Liver (tissue), 3 donors: ENCODE measurements at regions not wholly inside any gene's neighbourhood (a gene's known extent, or its start where the extent isn't known, plus 50 kb on each side); places are given as distances from the start of the nearest gene placed in this dataset.

Source experiments
- CTCF ChIP-seq: fragments of 150-350 bp; IDR thresholded peaks from 2 replicates; pipeline ENCODE4 v1.5.1; 2017; ENCODE audit warnings: improper control_type of control experiment, low read depth, low read length; ENCODE audit not compliant: missing input control
- EGR1 ChIP-seq, 2 donors: IDR thresholded peaks; 2 replicates each; pipeline ENCODE4 v1.6.1; 2016 to 2018; ENCODE audit warnings: antibody characterized with exemption in 2 of 2, low read depth in 2 of 2
- RAD21 ChIP-seq, 2 donors: IDR thresholded peaks; 2 replicates each; pipeline ENCODE4 v1.6.1; 2016; ENCODE audit warnings: antibody characterized with exemption in 2 of 2, mild to moderate bottlenecking in 2 of 2
- REST ChIP-seq: IDR thresholded peaks from 2 replicates; pipeline ENCODE4 v1.6.1; 2016; ENCODE audit warnings: antibody characterized with exemption, mild to moderate bottlenecking
- SP1 ChIP-seq: IDR thresholded peaks from 2 replicates; pipeline ENCODE4 v1.6.1; 2018; ENCODE audit warnings: antibody characterized with exemption, mild to moderate bottlenecking
- TAF1 ChIP-seq: conservative IDR thresholded peaks from 2 replicates; pipeline ENCODE4 v1.6.1; 2016; ENCODE audit warnings: antibody characterized with exemption, mild to moderate bottlenecking
- donor health status: healthy.
- donor health status: healthy.

GRCh38 chrX:1106478-1107210 lies 105.8 kb downstream of the CRLF2 start:
- TF ChIP-seq CTCF (no peak), REST (no peak), RAD21 (IDR thresholded peaks at IDR 0.05) (no peak), EGR1 (IDR thresholded peaks at IDR 0.05; ENCODE audit: low read depth in 2 of 2) (no peak), TAF1 (no peak), SP1 (no peak)
